Epithelial cell of esophagus (primary cell): ENCODE measurements at regions not wholly inside any gene's neighbourhood (a gene's known extent, or its start where the extent isn't known, plus 50 kb on each side); places are given as distances from the start of the nearest gene placed in this dataset.

Source experiments
- DNase-seq: peaks from one replicate; pipeline ENCODE4 v3.0.0; 2010; ENCODE audit warnings: low read depth
- H3K4me3 ChIP-seq: 2 replicates; pipeline ENCODE4 v1.5.1; 2011; ENCODE audit warnings: mild to moderate bottlenecking, low read length, control low read depth
- CTCF ChIP-seq: IDR thresholded peaks from 2 replicates; pipeline ENCODE4 v1.5.1; 2011; ENCODE audit warnings: low read depth, mild to moderate bottlenecking, low read length, control low read depth, inconsistent platforms; ENCODE audit not compliant: insufficient read depth; ENCODE audit errors: missing control alignments

GRCh38 chr14:44352201-44352600, 154.9 kb downstream of the FSCB start:
- H3K4me3 ChIP-seq = no peak overlapping the region
- DNase-seq = no peak
- no peak for TF ChIP-seq CTCF

- DNase-seq = no peak
- TF ChIP-seq CTCF = no peak
- no peak overlapping the region for H3K4me3 ChIP-seq
These were observed 159.8 kb downstream of the FSCB start for GRCh38 chr14:44347316-44347715.

- DNase-seq = no peak
- H3K4me3 ChIP-seq = no peak overlapping the region
- no peak for TF ChIP-seq CTCF
These were observed 166.0 kb downstream of the FSCB start for GRCh38 chr14:44341116-44341515.

- no peak for TF ChIP-seq CTCF
- no peak overlapping the region for H3K4me3 ChIP-seq
- DNase-seq = peak; percentile 43
These were observed 167.2 kb downstream of the FSCB start for GRCh38 chr14:44339862-44340261.

- peak; percentile 23 for DNase-seq
- no peak overlapping the region for H3K4me3 ChIP-seq
- no peak for TF ChIP-seq CTCF
These were observed 167.9 kb downstream of the FSCB start for GRCh38 chr14:44339231-44339630.

- no peak overlapping the region for H3K4me3 ChIP-seq
- no peak for TF ChIP-seq CTCF
- no peak for DNase-seq
These were observed 189.7 kb downstream of the FSCB start for GRCh38 chr14:44317441-44317746.

GRCh38 chr14:44316647-44317440, 190.2 kb downstream of the FSCB start:
- H3K4me3 ChIP-seq = no peak overlapping the region
- DNase-seq = peak; percentile 97
- no peak for TF ChIP-seq CTCF
